ENCODE measurements at regions not wholly inside any gene's neighbourhood (a gene's known extent, or its start where the extent isn't known, plus 50 kb on each side); places are given as distances from the start of the nearest gene placed in this dataset.

DNA sequence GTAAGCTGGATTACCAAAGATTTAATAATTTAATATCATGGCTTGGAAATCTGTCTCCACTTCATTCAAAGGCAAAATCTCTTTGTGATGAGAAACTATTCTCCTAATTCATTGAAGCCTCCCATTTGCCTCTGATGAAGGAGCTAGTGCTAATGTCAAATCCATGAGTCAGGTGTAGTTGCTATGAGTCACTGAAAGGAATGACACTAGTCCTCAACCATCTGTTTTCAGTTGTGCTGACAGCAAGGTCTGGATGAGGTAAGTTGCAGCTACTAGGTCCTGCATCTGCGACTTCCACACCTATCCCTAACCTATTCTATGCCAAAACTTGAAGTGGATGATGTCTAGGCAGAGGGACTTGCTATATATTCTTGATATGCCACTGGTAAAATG is 324.0 kb upstream of the UBE2E3 start:
- DNase-seq, result no peak

DNA sequence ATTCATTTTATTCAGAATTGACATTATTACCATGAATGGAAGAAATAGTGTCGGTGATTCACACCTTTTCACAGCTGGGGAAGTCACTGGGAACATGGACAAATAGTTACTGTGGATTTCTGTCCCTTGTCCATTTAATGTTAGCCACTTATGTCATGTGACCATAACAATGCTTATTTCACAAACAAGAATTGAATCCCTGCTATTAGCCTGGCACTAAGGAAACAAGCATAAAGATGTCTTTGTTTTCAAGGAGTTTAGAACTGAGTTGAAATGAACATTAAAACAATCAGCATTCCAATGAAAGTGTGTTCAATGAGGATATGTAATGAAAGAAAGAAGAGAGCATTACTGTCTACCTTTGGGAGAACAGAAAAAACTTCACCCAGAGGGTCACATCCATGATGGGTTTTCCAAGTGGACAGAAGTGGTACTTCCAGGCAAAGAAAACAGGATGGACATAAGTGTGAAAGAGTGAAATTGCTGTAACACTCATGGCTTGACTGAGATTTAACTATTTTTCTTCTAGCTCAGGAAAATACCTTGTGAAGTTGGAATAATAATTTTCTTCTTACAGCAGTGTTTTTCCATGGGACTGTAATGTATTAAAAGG is 324.5 kb upstream of the UBE2E3 start:
- DNase-seq, result no peak

DNA sequence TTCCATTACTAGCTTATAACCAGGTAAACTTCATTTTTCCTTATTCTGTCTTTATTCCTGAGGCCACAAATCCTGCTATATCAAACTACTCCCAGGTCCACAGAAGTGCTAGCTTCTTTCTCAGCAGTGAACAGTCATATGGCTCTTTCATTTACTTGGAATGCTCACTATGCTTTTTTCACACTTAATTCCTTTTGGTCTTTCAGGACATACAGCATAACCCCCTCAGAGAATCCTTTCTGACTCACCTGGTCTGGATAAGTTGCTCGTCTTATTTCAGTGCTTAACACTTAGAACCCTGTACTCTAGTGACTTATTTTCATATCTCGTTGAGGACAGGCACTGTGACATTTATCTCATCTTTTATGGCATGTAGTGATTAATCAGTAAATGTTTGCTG is 325.0 kb upstream of the UBE2E3 start:
- no peak for DNase-seq

DNA sequence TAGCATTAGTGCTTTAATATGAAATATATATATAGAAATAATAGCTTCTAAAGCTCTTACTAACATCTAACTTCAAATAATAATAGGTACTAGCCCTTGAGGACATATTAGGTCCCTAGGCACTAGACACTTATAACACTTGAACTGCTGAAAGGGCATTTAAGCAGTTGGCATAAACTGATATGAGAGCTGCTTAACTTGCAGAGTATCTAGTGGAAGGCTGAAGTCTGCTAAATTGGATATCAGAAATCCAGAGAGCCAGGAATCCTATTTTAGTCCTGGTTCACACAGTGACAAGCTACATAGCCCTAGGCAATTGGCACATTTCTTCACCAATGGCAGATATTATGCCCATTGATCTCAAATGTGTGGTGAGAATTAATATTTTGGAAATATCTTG is 326.9 kb upstream of the UBE2E3 start:
- no peak for DNase-seq

DNA sequence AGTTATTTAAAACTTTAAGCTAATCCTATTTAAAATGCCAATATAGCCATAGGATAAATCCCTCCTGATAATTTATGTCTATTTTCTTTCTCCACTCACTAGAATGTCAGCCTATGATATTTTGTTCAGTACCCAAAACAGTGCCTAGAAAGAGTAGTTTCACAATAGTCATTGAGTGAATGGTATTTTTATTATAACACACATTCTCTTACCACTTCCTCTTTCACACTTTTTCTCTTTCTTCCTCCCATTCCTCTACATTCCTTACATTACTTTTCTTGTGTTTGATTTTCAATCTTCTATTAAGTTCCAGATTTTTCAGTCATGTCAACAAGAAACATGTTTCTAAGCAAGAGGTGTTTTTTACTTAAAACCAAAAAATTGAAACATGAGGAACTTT is 327.6 kb upstream of the UBE2E3 start:
- DNase-seq, result no peak

DNA sequence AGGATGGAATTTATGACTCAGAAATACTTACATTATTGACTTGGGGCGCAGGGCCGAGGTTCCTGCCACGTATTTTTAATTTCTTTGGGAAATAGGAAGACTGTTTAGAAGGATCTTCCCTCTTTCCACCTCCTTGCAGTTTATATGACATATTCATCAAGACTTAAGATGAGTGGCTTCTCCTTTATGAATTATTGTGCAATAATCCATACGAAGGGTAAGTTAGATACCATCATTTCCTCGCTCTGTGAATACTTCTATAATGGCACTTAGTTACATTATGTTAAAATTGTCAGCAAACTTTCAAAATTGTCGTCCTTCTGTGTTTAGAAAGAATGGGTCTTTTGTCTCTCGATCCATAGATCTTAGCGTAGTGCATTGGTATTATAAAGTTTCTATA is 328.8 kb upstream of the UBE2E3 start:
- DNase-seq, result no peak

DNA sequence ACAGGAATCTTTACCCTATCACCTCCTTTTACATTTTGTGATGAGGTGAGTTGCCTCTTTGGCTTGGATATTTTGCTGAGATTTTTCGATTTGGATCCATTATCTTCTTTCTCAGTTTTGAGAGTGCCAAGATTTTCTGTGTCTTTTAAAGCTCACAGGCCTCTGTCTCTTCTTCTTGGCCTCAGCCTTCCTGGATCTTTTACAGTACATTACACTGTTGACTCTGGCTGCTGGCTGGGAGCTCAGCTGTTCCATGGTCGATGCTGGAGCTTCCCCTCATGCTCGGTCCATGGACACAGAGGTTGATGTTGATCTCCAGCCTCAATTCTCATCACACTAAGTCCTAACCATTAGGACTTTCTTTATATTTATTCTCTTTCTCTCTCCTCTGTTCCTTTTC is 332.8 kb upstream of the UBE2E3 start:
- DNase-seq, result no peak

DNA sequence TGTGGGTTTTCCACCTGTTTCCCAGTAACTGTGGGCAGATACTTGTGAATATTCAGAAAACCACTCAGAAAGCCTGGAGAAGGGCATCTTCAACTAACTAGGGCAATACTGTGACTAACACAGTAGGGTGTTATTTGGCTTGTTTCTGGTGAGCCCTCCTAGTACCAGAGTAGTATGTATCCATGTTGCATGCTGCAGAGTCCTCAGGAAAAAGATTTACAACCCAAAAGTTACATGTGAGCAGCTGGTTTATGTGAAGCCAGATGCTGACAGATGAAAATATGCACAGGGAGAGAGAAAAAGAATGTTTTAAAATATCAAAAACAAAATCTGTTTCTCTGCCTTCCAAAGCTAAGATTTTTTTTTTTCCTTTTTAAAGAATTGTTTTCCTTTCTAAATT is 333.2 kb upstream of the UBE2E3 start:
- DNase-seq, result no peak

DNA sequence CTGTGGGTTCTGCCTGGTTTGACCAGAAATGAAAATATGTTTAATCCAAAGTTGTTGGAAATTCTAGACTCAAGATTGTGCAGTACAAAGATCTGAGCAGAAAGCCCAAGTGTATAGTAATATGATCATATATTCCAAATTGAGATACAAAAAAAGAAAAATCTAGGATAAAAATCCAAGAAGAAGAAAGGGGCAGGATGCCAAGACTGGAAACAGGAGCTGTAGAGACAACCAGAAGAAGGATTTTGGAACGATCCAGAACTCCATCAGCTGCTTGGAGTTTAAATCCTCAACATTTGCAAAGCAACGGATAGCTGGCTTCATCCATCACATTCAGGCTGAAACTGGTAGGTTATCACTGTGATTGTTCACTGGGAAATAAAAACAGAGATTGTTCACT is 333.6 kb upstream of the UBE2E3 start:
- no peak for DNase-seq

DNA sequence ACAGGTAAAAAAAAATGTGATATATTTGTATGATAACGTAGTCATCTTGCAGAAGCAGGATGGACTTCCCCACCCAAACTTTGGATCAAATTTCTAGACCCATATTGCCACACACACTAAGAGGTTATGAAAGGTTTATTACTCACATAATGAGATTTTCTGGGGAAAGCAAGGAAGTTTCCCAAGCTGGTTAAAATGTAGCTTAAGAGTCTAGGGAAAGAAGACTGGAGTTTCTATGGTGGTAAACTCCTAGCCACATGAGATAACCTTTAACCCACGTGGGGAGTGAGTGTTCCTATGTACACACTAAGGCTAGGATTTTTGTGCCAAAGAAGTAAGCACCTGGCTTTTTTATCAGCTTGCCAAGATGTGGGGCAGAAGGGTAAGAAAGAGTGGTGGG is 335.7 kb upstream of the UBE2E3 start:
- no peak for DNase-seq

DNA sequence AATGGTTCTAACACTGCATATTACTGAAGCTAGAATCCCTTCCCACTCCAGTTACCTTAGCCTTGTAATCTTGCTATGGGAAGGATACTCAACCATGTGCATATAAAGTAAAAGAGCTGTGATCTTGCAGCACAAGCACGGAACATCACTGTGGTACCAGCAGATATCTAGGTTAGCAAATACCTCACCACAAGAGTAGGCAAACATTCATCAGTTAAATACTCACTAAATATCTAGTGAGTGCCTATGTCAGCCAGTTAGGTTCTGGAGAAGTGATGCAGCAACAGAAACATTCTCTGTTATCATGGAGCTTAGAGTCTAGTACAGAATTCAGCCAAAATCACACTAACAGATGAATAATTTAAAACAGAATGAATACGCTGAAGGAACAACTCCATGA is 349.6 kb upstream of the UBE2E3 start:
- DNase-seq, result no peak

DNA sequence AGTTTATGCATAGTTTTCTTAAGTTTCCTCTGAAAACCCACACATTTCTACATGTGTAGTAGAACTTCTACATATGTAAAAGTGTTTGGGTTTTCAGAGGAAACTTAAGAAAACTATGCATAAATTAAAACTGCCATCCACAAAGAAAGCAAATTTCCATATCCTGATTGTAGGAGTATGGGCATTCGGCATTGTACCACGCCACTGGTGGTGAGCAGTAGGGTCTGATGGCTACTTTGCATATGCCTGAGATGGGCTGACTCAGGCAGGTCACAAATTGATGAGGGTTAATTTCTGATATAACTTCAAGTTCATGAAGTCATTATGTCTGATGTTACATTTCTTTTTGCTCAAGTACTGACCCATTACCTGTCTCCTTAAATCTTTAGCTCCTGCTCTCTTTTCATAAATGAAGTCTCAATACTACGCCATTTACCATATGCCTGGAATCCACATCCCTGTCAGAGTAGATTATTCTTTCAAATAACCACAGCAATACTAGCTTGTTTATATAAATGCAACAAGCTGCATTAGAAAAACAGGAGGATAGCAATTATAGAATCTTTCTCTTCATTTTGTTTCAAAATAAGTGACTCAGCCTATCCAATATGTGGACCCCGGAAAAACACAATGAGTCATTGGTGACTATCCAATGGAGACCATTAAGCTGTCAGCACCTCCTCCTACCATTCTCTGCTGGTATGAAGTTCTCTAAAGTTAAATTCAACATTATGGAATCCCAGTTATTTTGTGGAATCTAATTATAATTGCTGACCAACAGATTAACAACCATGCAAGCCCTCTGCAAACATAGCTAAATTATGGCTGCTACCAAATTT is 355.2 kb upstream of the UBE2E3 start:
- no peak for DNase-seq

DNA sequence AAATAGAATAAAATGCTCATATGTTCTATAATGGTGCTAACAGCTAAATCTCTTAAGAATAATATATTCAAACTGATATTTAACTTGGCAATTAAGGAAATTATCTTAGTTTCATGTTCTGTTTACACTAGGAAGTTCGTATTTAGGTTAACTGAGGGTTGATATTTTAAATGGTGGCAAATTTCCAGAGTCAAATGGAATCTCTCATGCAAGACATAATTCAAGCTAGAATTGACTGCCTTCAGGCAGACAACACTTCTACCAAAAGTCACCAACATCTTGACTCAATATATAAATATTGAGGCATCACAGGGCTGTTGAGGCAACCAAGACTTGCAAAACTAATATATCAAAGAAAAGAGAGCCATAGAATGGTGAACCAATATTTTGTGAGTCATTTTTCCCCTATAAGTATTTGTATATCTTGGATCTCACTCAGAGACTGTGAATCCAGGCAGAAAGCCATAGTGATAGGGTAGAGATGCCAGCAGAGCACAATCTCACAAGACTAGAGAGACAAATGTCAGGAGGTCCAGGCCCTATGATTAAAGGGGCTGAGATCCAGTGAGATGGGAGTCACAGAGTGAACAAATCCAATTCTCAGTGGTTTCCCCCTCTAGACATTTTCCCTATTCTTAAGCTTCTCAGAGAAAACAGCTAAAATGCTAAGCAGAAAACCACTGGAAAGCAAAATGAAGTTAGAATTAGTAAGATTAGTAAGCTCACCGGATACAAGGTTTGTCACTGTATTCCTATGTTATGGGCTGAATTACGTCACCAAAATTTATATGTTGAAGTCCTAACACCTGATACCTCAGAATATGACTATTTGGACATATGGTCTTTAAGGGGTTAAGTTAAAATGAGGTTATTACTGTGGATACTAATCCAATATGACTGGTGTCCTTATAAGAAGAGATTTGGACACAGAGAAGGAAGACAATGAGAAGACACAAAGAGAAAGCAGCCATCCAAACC is 358.2 kb upstream of the UBE2E3 start:
- DNase-seq, result no peak

DNA sequence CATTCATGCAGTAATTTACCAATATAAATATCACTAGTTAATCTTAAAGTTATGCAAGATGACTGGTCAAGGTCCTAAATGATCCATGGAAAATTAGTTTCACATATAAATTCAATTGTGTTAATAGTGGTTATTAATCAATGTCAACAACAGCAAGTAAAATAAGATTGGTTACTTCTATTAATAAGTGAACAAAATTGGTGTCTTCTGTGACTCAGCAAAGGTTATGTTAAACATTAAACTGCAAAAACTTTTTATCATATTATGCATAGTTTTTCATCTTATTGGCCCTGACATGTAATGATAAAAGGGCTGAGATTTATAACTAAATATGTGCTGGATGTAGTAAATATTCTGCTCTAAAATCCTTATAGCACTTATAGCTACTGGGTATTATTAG is 359.0 kb upstream of the UBE2E3 start:
- no peak for DNase-seq

DNA sequence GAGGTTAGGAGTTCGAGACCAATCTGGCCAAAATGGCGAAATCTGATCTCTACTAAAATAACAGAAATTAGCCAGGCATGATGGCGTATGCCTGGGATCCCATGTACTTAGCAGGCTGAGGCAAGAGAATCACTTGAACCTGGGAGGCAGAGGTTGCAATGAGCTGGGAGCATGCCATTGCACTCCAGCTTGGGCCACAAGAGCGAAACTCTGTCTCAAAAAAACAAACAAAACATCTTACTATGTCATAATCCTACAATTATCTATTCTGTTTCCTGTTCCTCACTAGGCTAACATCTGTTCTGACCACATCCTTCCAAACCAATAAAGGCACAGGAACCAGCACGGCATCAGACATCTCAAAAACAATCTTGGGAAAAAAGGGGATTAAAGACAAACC is 361.8 kb upstream of the UBE2E3 start:
- DNase-seq, result no peak

DNA sequence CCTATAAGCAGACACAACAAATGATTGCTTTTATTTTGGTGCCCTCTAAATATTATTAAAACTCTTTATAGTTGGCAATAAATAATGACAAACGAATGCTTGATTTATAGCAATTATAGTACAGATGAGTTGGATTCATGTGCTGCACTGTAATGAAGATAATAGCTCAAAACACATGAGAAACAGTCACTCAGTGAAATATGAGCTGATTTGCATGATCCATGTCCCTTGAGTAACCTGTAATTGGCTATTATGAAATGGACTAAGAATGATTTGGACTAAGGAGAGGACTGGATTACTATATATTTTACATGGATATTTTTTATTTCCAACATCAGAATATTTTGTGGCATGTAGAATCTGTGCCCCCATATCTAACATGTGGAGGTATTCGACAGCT is 365.6 kb upstream of the UBE2E3 start:
- DNase-seq, result no peak

DNA sequence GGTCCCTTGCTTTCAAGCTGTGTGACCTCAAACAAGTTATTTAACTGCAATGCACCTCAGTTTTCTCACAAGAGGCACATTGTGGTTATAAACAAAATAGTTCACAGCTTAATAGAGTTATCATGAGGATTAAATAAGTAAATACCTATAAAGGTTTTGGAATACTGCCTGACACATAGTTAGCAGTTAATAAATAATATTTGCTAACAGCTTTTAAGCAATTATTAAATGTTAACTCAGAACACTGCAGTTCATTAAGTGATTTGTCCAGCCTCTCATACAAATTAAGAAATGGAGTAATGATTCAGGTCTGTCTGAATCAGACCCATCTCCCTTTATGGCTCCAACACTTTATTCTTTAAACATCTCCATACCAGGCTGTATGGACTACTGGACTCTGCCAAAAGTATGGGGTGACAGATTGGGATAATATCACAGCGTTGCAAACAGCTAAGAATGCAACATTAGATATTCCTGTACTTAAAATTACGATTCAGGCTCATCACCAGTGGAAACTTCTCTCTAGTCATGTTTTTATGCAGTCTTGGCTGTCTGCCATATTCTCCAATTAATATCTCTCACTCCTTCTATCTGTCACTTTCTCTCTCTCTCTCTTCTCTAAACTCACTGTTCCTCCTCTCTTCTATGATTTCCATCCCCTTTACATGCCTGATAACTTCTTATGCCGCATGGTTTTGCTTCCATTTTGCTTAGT is 370.6 kb upstream of the UBE2E3 start:
- DNase-seq, result no peak

DNA sequence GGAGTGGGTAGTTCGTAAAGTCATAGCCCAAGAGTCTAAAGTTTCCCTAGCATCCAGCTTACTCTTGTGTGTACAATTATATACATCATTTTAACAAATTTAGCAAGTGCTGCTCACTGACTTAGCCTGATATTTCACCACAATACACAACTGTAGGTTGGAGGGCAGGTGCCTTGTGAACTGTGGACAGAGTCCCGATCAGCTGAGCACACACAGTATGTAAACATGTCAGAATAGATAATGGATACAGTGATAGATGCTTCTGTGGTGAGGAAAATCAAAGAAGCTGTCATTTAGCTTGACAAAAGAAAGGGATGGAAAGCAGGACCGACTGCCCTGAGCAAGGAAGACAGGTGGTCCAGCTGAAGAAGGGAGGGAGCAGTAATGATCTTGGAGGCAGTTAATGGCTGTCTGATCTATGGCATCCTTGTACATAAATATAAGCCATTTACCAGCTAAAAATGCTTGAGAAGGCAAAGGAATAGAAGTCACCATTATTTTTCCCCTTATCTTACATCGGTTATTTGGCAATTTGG is 372.8 kb upstream of the UBE2E3 start:
- peak; percentile 38 for DNase-seq

DNA sequence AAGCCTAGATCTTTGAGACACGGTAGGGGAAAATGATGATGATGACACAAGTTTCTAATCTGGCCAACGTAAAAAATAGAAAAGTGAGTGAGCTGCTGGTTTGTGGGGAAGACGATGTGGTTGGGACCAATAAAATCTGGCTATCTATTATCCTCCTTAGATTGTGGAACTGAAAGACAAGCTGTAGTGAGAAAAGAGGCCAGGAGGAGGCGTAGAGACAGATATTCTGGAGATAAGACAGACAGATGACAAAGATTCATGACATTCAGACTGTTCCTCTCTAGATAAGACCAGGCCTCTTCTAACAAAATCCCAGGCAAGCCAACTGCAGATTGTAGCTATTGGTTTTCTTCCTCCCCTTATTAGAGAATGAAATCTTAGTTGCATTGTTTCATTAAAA is 376.3 kb upstream of the UBE2E3 start:
- DNase-seq, result no peak

DNA sequence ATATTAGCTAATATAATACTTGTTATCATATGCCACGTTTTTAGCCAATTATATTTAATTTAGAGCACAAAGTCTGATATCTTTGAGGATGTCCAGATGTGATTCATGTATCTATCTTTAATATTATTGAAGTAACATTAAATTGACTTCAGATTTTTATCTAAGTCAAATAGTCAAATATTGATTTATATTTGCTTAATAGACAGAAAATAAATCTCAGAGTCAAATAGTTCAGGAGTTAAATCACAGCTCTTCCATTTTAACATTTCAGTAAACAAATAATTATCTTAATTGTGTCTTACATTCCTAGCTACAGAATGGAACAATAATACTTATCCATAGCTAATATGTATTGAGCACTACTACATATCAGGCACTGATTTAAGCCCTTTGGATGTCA is 379.4 kb upstream of the UBE2E3 start:
- no peak for DNase-seq

DNA sequence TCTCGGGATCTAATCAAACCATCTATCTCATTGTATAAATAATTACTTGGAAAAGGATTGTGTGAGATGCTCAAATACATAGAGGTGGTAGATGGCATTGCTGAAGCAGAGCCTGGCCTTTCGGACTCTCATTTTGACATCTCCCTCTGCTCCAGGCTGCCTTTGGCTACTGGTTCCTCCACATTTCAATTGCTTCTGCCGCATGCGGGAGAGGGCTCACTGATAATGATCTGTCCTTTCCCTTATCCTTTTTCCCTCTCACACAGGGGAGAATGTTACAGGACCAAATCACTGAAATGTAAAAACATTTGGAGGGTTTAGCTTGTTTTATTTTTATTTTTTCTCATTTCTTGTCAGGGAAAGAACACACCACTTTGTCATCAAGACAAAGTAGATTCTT is 380.6 kb upstream of the UBE2E3 start:
- no peak for DNase-seq

DNA sequence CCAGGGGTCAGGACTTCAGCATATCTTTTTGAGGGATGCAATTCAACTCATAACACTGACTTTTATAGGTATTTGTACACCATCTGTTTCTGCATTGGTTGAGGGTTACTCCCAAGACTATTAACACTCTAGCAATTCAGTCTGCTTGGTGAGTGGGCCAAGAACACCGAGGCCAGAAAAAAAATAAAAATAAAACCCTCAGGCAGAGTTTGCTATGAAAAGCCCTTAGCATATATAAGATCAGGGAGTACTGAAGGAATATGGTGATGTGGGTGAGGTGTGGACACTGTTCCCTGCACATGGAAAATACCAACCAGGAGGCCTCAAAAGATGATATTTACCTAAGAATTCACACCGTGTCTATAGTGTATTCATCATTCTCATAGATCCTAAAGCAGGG is 383.2 kb upstream of the UBE2E3 start:
- DNase-seq, result no peak

DNA sequence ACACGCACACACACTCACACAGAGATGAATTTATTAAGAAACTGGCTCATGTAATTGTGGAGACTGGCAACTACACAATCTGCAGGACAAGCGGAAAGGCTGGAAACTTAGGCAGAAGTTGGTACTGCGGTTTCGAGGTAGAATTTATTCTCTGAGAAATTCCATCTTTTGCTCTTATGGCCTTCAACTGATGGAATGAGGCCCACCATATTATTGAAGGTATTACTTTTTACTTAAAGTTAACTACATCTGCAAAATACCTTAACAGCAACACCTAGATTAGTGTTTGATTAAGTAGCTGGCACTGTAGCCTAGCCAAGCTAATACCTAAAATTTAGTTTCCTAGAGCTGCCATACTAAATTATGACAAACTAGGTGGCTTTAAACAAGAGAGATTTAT is 384.0 kb upstream of the UBE2E3 start:
- no peak for DNase-seq

All from NCI-H1092 (cell line).